Cerebellar nuclear complex (tissue), 1 donor: ENCODE measurements at regions not wholly inside any gene's neighbourhood (a gene's known extent, or its start where the extent isn't known, plus 50 kb on each side); places are given as distances from the start of the nearest gene placed in this dataset.

Experiments used
- DNase-seq, 2 experiments: peaks; one replicate each; lab custom pipeline; 2025; lab: John Stamatoyannopoulos, UW

DNA sequence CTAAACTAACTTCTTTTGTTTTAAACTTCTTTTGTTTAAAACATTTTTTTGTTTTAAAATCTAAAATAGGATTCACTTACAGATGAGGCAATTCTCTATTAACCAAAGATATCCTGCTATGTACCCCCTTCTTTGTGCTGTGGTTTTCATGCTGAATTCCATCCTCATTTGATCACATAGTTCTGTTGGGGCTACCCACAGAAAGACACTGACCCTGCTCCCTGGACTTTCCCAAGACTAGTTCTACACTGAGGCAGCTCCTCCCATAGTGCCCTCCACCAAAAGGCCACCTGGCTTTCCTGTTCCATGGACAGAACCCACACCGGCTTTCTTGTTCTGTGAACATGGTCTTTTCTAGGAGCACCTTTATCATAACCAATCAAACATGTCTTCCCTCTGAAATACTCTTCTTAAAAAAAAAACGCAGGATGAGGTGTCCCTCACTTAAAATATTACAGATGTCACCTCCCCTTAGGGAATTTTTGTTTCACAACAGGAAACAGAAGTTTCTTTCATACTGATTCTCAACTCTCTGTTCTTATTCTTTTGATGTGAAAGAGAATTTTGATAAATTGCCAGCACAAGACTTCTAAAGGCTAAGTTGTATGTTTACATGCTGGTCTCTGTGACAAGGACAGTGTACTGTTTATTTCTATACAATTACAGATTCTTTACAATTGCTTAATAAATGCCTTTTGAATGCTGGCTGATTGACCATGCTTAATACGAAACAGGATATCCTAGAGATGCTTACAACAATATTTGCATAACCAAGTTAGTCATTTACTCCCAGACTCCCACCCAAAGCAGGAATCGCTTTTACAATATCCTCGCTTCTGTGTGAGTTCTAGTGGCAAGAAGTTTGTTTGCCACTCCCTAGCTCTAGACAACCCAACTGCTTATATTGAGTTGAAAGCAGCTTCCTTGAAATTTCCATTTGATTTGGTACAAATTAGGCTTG, 300.4 kb downstream of the DTWD2 start:
- DNase-seq: no peak

DNA sequence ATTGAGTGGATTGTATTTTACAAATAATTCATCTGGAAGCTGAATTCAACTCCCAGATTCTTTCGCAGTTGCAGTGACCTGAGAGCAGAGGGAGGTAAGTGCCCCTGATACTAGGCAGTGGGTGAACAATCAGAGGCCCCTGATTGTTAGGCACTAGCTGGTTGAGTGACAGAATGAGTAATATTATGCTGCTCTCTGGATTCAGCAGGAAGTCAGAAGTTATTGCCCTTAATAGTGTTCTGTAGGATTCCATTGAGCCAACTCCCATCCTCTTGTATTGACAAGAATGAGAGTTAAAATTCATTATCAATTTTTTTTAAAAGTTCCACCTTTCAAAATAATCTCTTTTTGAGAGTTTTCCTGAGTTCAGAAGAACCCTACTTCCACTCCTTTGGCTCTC, 301.2 kb downstream of the DTWD2 start:
- DNase-seq: no peak

DNA sequence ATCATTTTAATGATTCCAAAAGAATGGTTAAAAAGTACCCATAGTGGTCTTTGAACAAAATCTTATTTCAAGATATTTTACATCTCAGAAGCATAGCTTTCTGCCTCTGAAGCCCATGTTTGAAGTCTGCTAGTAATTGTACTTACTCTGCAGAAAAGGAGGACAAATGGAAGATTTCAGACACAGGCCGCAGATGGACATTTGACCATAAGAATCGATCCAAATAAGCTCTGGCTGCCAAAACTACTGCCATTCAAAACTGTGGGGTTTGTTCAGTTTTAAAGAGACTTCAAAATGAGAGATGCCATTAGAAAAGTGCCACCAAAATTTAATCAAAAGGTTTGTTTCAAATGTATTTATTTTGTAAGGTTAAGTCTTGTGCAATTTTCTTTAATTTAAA, 306.7 kb downstream of the DTWD2 start:
- DNase-seq: no peak

DNA sequence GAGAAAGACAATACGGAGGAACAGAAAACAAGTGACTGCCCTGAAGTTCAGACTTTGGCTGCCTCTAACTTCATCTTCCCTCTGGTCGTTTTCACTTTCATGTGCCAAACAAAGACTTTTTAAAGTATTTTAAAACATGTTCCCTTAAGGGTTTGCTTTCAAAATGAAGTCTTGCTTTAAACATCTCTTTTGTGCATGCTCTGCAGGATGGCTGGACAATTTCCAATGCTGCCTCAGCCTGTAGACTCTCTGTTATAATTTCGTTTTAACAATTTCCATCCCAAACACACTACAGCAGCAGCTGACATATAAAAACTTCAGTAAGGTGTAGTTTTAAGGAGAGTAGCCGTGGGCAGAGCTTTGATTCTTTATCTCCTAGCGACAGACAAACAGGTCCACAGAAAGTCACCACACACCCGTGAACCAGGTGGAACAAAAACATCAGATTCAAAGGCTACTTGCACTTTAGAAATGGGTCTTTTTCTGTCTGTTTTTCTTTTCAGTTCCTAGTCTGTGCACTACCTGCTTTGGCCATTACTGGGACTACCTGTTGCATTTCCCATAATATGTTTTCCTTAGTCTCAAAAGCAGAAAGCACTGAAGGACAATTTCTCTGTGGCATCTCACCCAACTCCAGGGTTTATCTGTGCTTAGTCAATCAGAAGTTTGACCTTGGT, 308.9 kb downstream of the DTWD2 start:
- DNase-seq: no peak

DNA sequence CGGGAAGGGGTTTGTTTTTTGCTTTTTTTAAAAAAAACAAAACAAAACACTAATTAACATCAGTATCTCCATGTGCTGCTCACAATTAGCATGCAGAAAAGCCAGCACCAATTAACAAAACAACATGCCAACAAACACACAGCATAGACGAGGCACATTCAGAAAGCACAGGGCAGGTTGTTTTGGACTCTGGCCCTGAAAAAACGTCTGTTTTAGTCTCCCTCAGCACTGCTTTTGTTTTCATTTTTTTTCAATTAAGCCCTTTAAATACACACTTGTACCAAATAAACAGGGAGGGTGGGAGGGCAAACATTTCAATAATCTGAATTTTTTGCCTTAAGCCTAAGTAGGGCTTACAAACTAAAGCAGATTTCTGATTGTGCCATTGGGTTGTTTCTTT, 309.6 kb downstream of the DTWD2 start:
- DNase-seq: no peak

DNA sequence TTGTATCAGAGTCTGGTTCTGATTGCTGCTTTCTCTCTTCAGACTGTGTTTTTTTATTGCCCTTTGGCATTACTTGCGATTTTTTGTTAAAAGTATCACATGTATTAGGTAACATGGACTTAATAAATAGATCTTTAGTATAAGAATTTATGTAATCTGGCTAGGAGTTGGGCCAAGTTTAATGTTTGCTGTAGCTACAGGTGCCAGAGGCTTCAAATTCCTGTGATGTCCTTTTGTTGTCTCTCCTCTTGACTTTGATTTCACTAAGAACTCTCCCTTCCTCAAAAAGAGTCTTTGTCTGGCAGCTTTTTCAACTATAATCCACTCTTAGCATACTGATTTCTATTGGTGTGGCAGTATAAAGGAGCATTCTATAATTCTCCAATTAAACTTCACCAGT, 313.1 kb downstream of the DTWD2 start:
- DNase-seq: no peak

DNA sequence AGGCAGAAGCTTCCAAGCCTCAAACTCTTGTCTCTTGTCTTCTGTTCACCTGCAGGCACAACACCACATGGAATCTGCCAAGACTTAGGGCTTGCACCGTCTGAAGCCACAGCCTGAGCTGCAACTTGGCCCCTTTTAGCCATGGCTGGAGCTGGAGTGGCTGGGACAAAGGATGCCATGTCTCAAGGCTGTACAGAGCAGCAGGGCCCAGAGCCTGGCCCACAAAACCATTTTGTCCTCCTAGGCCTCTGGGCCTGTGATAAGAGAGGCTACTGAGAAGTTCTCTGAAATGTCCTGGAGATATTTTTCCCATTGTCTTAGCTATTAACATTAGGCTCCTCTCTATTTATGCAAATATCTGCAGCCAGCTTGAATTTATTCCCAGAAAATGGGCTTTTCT, 330.8 kb downstream of the DTWD2 start:
- DNase-seq: no peak

DNA sequence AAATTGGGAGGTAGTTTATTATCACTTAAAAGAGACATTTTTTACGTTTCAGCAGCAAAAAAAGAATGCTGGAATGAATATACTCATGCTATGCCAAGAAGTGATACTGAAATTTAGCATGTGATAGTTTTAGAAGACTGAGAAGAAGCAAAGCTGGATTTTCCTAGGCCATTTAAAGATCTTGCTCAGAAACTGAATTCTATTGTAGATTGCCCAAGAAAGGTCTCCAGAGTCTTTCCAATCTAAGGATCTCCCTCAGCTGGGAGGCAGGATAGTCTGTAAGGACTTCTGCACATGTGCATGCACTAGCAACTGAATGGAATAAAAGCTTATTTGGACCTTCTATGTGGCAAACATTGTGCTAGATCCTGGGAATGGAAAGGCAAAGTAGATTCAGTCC, 334.5 kb downstream of the DTWD2 start:
- no peak for DNase-seq

DNA sequence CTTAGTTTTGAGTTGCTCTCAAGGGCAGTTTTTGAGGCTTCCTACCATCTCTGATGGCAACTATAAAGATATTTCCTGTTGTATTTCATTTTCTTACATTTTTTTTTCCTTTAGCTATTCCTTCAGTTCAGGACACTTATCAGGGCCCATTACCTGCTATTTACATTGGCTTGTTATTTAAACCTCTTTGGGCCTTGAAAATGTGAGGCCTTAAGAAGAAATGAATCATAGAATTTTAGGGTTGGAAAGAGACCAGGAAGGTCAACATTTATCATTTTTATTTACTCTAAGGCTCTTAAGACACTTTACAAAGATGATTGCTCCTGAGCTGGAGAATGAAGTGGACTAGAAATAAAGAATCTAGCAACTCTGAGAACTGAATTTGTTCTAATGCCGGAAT, 335.2 kb downstream of the DTWD2 start:
- no peak for DNase-seq

DNA sequence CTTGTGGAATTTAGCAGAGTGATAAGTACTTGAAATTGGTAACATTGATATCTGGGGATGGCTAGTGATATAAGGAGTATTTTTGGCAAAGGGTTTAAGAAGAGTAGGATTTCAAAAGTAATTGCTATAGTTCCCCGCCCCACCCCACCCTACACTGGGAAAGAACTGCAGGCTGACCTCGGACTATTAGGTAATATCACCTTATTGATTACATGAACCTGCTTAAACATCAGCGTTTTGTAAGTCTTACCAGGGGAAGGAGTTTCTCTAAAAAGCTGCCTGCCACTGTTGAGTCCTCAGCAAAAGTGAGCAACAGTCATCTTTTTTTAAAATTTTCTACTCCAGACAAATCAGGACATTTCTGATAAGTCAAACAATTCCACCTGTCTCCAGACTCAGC, 337.3 kb downstream of the DTWD2 start:
- no peak for DNase-seq

DNA sequence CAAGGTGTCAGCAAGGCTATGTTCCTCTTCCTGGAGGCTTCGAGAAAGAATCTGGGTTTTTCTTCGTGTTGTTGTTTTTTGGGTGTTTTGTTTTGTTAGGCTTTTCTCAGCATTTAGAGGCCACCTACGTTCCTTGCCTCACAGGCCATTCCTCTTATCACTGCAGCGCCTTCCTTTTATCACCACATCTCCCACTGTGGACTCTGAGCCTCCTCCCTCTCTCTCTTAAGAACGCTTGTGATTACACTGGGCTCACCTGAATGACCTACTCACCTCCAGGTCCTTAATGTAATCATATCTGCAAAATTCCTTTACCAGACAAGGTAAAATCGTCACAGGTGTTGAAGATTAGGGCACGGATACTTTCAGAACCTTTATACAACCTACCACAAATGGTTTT, 340.8 kb downstream of the DTWD2 start:
- no peak for DNase-seq

DNA sequence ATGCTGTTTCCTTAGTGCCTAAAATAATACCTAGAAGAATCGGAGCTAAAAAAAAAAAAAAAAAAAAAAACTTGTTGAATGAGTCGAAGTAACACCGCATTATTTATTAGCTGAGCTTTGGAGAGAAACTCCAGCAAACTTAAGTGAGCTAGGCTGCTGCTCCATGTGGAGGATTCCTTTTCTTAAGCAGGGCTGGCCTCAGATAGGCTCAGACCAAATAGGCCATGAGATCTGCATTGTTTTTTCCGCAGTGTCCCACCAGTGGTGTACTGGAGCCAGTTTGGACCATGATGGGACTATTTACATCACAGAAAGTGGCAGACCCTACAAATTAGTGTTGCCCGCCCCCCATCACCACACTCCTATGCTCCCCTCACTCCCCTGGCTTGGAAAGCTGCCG, 341.4 kb downstream of the DTWD2 start:
- DNase-seq: no peak

DNA sequence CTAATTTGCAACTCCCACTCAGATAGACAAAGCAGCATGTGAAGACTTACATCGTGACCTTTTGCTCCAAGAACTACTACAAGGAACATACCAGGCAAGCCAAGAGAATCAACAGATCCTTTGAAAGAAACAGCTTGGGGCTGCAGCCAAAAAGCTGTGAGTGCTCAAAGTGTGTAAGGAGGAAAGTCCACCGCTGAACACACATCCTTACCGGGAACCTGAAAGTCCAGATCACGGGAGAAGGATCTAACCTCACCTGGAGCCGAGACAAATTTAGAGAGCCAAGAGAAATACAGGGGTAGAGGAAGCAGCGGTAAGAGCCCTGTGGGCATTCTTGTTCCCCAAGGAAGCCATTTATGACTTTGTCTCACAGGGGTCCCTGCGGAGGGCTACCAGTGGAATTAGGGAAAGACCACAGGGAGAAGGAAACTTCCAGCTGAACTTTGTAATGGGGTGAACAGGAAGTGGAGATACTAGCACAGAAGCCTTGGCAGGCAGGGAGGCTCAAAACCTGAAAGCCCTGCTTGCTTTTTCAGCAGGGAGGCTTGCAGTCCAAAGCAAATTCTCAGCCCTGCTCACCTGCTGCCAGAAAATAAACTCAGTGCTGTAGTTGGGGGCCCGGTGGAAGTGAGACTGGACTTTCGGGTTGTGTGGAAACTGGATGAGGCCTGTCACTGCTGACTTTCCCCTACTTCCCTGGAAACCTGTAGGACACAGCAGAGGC, 350.2 kb downstream of the DTWD2 start:
- no peak for DNase-seq

DNA sequence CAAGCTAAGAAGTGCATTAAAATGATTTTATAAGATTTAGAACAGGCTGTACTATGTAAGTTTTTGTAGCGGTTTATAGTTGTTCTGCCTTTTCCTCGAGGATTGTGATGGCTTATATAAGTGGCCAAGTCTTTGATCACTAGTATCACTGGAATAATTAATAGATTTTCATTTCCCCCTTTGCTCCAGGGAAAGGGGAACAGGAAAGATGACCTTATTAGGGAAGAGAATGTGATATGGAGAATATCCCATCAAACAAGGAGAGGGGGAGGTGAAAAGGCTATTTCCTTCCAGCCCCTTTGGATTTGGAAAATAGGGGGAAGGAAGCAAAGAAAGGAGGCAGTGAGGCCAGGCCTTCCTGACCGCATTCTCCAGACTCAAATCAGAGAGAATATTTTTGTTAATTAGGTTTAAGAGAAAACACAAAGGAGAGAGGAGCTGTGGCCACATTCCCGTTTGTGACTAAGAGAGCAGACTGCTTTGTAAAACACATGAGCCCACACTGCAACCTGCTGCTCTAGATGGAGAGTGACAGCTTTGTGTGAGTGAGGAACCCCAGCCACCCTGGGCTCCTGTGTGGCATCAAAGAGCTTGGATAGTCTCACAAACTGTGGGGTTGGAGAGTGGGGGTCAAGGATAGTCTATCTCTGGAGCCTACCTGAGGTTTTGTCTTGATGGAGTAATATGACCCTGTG, 359.5 kb downstream of the DTWD2 start:
- DNase-seq: no peak

DNA sequence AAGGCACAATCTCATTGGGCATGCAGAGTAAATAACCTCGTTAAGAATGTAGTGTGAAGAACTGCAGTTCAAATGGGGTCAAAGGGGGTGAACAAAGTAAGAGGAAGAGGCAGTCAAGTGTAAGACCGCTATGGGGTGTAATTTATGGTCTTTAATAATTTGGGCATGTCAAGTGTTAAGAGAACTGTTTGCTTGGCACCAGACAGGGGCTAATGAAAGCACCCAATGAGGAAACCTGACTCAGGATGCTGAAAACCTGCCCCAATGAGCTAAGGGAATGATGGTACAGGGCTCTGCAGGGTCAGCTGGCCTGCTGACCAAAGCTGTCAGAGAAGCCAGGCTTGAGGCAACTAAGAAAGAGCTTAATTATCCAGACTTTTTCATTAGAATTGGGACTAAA, 368.1 kb downstream of the DTWD2 start:
- no peak for DNase-seq

DNA sequence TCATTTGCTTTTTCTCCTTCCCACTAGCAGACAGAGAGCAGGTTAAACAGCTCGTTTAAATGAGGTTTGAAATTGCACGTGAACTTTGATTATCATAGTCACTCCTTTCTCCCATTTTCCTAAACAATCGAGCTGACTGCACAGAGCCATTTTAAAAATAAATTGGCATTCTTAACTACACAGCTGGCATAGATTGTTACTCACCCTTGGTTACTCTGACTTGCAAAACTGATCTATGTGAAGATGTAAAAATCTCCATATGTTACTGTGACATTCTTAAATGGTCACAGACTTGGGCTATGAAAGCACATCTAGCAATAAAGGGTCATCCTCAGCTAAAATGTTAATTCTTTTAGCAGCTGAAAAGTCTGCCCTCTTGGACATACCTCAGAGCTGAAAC, 368.5 kb downstream of the DTWD2 start:
- DNase-seq: no peak

DNA sequence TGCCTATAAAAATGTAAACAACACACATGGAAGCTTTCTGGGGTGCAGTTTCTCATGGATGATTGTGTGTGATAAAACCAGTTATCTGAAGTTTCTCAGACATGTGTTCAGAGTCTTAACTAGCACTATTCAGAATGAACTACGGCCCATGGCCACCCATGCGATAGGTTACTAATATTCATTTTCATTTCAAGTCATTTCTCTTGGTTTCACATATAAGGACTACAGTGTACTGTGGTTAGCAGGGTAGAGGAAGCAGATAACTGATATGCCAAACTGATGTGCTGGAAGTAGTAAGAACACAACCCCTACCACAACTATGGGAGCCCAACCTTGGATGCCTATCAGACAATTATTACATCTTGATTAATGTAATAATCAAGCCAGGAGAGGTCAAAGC, 372.1 kb downstream of the DTWD2 start:
- no peak for DNase-seq

DNA sequence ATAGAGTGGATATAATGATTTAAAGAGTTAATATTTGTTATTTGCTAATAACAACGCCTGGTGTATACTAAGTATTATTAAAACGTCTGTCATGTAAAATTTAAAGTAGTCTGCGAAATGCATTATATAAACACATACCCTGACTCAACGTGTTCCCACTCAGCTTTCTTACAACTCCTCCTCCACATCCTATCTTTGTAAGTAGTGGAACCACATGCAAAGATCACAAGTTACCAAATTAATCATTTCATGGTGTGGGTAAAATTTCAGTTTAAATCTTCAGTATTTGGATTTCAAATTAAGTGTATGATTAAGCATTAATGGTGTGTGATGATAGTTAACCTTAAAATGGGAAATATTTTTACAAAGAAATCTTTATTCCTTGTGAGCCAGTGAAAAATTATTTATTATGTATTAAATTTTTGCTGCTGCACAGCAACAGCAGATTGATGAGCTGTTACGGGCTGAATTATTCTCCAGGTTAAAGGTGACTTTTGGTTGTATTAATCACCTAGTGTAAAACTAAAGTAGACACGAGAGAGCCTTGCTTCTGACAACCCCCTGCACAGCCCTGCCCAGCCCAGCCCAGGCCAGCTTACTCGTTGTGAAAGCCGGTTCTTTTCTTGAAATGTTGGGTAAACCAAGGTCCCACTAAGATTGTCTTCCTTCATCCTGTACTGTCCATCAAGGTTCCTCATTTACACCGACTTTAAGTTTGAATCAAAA, 373.5 kb downstream of the DTWD2 start:
- DNase-seq: no peak

DNA sequence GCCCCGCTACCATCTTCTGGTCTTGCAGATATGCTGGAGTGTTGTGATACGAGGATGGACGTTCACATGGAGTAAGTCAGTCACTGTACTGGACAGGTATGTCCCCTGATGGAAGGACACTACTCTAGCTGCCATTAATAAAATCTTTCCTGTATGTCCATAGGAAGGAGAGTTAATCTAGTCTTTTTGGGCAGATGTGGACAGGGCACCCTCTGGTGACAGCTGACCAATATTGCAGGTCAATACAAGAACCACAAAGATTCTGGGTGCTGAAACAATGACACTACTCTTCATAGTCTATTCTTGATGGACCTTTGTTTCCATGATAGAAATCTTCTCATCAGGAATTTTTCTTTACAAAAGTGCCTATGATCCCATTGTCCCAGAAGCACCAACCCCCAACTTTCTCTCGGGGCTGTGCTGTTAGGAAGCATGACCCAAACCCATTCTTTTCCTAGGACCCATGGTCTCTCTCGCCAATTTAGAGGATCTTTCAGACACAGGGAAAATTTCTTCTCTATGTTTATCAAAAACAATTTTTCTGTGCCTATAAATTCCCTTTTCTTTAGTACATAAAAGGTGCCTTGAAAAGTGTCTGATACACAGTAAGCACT, 376.9 kb downstream of the DTWD2 start:
- DNase-seq: no peak

DNA sequence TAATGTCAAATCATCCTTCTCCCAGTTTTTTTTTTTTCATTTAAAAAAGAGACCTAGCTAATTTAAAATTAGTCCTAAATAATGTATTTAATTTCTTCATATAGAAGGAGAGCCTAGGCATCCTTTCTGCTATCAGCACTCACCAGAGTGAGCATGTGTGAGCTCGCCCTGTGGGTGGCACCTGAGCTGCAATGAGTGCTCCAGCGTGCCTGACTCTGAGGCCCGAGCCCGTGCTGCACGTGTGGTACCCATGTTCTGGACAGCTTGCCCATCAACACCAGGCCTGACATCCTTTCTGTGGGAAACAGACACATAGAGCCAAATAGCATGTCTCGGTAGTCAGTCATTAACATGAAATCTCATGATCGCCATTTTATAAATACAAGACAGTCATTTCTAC, 381.4 kb downstream of the DTWD2 start:
- no peak for DNase-seq

DNA sequence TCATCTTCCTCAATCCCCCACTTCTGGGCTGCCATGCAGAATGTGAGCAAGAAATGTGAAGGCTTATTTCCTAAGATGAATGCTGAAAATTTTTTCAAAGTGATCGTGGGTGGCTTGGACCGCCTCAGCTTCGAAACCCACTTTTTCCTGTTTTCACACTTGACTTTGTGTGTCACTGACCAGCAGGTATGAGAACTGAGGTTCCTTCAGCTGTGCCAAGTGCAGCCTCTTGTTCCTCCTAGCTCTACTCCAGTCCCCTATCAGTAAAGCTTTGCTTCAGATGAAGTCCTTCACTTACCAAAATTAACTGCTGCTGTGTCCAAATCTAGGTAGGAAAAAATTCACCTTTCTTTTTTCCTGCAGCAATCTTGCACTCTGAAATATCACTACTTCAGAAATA, 382.6 kb downstream of the DTWD2 start:
- DNase-seq: no peak
